ENCODE measurements at regions not wholly inside any gene's neighbourhood (a gene's known extent, or its start where the extent isn't known, plus 50 kb on each side); places are given as distances from the start of the nearest gene placed in this dataset.

- TF ChIP-seq ATF7 (IDR thresholded peaks at IDR 0.05; ENCODE audit: low read depth) (no peak), YY1 (IDR thresholded peaks at IDR 0.05; ENCODE audit: low read depth, low read length) (no peak), PML (IDR thresholded peaks at IDR 0.05; ENCODE audit: low read length) (no peak), TARDBP (IDR thresholded peaks at IDR 0.05; ENCODE audit: borderline replicate concordance) (no peak), JUNB (IDR thresholded peaks at IDR 0.05) (no peak), TCF7 (IDR thresholded peaks at IDR 0.05; ENCODE audit: borderline replicate concordance) (no peak), ESRRA (IDR thresholded peaks at IDR 0.05; ENCODE audit: low read length) (no peak), ASH2L (IDR thresholded peaks at IDR 0.05; ENCODE audit: borderline replicate concordance, low read depth) (no peak), RAD21 (IDR thresholded peaks at IDR 0.05; ENCODE audit: insufficient read depth, low read depth, low read length) (no peak), POLR2A (IDR thresholded peaks at IDR 0.05; ENCODE audit: low read depth, low read length) (no peak), CREM (IDR thresholded peaks at IDR 0.05; ENCODE audit: low read depth) (no peak)
- TF ChIP-seq, protein P1, sequence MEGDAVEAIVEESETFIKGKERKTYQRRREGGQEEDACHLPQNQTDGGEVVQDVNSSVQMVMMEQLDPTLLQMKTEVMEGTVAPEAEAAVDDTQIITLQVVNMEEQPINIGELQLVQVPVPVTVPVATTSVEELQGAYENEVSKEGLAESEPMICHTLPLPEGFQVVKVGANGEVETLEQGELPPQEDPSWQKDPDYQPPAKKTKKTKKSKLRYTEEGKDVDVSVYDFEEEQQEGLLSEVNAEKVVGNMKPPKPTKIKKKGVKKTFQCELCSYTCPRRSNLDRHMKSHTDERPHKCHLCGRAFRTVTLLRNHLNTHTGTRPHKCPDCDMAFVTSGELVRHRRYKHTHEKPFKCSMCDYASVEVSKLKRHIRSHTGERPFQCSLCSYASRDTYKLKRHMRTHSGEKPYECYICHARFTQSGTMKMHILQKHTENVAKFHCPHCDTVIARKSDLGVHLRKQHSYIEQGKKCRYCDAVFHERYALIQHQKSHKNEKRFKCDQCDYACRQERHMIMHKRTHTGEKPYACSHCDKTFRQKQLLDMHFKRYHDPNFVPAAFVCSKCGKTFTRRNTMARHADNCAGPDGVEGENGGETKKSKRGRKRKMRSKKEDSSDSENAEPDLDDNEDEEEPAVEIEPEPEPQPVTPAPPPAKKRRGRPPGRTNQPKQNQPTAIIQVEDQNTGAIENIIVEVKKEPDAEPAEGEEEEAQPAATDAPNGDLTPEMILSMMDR (IDR thresholded peaks at IDR 0.05 in 2 of 3, conservative IDR thresholded peaks at IDR 0.05 in 1 of 3; ENCODE audit: control insufficient read depth in 2 of 3, extremely low read depth in 1 of 3, insufficient read depth in 1 of 3, low read depth in 3 of 3, low read length in 3 of 3): no peak
- TF ChIP-seq, protein P2, sequence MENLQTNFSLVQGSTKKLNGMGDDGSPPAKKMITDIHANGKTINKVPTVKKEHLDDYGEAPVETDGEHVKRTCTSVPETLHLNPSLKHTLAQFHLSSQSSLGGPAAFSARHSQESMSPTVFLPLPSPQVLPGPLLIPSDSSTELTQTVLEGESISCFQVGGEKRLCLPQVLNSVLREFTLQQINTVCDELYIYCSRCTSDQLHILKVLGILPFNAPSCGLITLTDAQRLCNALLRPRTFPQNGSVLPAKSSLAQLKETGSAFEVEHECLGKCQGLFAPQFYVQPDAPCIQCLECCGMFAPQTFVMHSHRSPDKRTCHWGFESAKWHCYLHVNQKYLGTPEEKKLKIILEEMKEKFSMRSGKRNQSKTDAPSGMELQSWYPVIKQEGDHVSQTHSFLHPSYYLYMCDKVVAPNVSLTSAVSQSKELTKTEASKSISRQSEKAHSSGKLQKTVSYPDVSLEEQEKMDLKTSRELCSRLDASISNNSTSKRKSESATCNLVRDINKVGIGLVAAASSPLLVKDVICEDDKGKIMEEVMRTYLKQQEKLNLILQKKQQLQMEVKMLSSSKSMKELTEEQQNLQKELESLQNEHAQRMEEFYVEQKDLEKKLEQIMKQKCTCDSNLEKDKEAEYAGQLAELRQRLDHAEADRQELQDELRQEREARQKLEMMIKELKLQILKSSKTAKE (IDR thresholded peaks at IDR 0.05; ENCODE audit: low read depth, poor library complexity, severe bottlenecking): no peak
These were observed 50.4 kb upstream of the C7orf33 start for GRCh38 chr7:148540041-148540738.

Measured in GM12878 (cell line).